Esophagus muscularis mucosa (tissue), 4 donors: ENCODE measurements at regions not wholly inside any gene's neighbourhood (a gene's known extent, or its start where the extent isn't known, plus 50 kb on each side); places are given as distances from the start of the nearest gene placed in this dataset.

Source experiments
- DNase-seq: peaks from one replicate; pipeline ENCODE4 v3.0.0-alpha.2; 2017; ENCODE audit errors: extremely low spot score
- H3K27ac ChIP-seq, 4 donors: fragments of 200-600 bp; sonication (generic); replicated peaks in 1 of 4; 1 replicate in 3 of 4; 2 replicates in 1 of 4; pipeline ENCODE4 v1.5.1; 2016 to 2019; ENCODE audit warnings: mild to moderate bottlenecking in 1 of 4
- H3K27me3 ChIP-seq, 4 donors: fragments of 200-600 bp; sonication (generic); one replicate each; pipeline versions ENCODE4 v1.5.1 to v1.6.0; 2016 to 2019
- H3K36me3 ChIP-seq, 4 donors: fragments of 200-600 bp; sonication (generic); one replicate each; pipeline ENCODE4 v1.5.1; 2016 to 2019
- H3K4me1 ChIP-seq, 4 donors: fragments of 200-600 bp; sonication (generic); one replicate each; pipeline ENCODE4 v1.5.1; 2016 to 2019
- H3K4me3 ChIP-seq, 4 donors: fragments of 200-600 bp; sonication (generic); 1 replicate in 2 of 4; 2 replicates in 2 of 4; pipeline ENCODE4 v1.5.1; 2016 to 2019; ENCODE audit warnings: mild to moderate bottlenecking in 4 of 4, moderate library complexity in 1 of 4
- H3K9me3 ChIP-seq, 4 donors: fragments of 200-600 bp; sonication (generic); 1 replicate in 3 of 4; 2 replicates in 1 of 4; pipeline ENCODE4 v1.5.1; 2016 to 2019
- CTCF ChIP-seq, 3 experiments: fragments of 200-600 bp in 2 of 3; fragments of 450-650 bp in 1 of 3; sonication (generic) in 2 of 3; IDR thresholded peaks; one replicate each; pipeline ENCODE4 v1.5.1; 2017 to 2019; ENCODE audit warnings: antibody characterized with exemption in 3 of 3, mild to moderate bottlenecking in 2 of 3, moderate library complexity in 1 of 3
- EP300 ChIP-seq: sonication (generic); formaldehyde crosslinking; IDR thresholded peaks from one replicate; pipeline ENCODE4 v1.6.1; 2017; ENCODE audit warnings: antibody characterized with exemption
- POLR2A ChIP-seq: fragments of 450-650 bp; IDR thresholded peaks from one replicate; pipeline ENCODE4 v1.6.1; 2017; ENCODE audit warnings: antibody characterized with exemption, moderate library complexity, mild to moderate bottlenecking, low read depth
- POLR2AphosphoS5 ChIP-seq, 2 donors: sonication (generic); formaldehyde crosslinking; IDR thresholded peaks; one replicate each; pipeline ENCODE4 v1.6.1; 2017; ENCODE audit warnings: antibody characterized with exemption in 2 of 2
- WGBS: methylation state at CpG from one replicate; pipeline ENCODE4 v1.1.5; 2018; 5-methylcytosine and 5-hydroxymethylcytosine counted together
- intact Hi-C: fragments of 100-400 bp; cut with DNase I; formaldehyde crosslinking; loops from one replicate; pipeline ENCODE4 v1.15.1; 2023

GRCh38 chr10:2943932-2944614 lies 123.3 kb upstream of the PFKP start:
- WGBS, result 81% methylated on average over 7 of the region's 7 CpGs

DNA sequence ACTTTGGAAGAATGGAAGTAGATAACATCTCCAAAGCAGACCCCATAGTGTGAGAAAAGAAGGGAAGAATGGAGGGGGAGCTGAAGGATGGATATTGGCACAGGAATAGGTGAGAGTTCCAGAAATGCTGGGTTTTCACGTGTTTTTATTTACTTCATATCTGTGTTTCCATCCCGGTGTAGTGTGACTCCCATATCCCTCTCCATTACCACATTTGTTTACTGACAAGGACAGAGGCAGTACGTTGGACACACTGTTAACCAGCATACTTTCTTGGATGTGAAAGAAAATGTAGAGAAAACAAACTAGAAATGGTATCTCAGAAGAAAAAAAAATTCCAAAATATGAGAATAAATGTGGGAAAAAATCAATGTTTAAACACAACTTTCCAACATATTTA lies 124.4 kb upstream of the PFKP start:
- H3K4me1 ChIP-seq, result no peaks in the 10 kb centered on the region
- H3K4me3 ChIP-seq, result no peak overlapping the region
- no peaks in the 10 kb centered on the region for H3K36me3 ChIP-seq
- WGBS, result 69% methylated on average over 3 of the region's 3 CpGs
- intact Hi-C loops, result no loop called here
- no peak overlapping the region for H3K27ac ChIP-seq
- peaks cover 0 to 36% (median 0%) of the 10 kb centered on the region in 4 donors for H3K27me3 ChIP-seq
- no peaks in the 10 kb centered on the region for H3K9me3 ChIP-seq
- TF ChIP-seq EP300, result no peak
- TF ChIP-seq POLR2A, result no peak
- no peak for TF ChIP-seq CTCF (IDR thresholded peaks at IDR 0.05)
- TF ChIP-seq POLR2AphosphoS5 (IDR thresholded peaks at IDR 0.05), result no peak
- no peak for DNase-seq

More at GRCh38 chr10:2943932-2944614, 123.3 kb upstream of the PFKP start:
- DNase-seq, result no peak
- Histone ChIP-seq H3K4me3 (no peak overlapping the region), H3K4me1 (no peaks in the 10 kb centered on the region), H3K36me3 (no peaks in the 10 kb centered on the region), H3K9me3 (no peaks in the 10 kb centered on the region), H3K27ac (no peak overlapping the region), H3K27me3 (peaks cover 0 to 28% (median 0%) of the 10 kb centered on the region in 4 donors)
- intact Hi-C loops, result no loop called here
- TF ChIP-seq POLR2AphosphoS5 (IDR thresholded peaks at IDR 0.05) (no peak), CTCF (IDR thresholded peaks at IDR 0.05) (no peak), EP300 (no peak), POLR2A (no peak)

DNA sequence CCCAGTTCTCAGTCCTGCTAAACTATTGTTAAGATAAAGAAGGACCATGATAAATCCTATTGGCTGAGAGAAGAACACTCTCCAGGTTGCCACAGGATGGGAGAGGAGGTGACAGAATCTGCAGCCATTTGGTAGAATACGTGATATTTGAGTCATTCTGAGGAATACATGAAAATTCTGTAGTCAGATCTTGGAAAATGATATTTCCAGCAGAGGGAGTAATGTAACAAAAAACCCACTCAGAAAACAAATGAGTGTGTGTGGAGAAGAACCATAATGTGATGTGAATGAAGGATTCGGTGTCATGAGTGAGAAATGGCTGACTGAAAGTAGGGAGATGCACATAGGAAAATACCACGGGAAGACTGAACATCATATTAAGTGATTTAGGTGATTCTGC lies 128.5 kb upstream of the PFKP start:
- no peak for TF ChIP-seq POLR2AphosphoS5 (IDR thresholded peaks at IDR 0.05)
- peak in 1 of 3 experiments; percentile 4 for TF ChIP-seq CTCF (IDR thresholded peaks at IDR 0.05)
- no peaks in the 10 kb centered on the region for H3K36me3 ChIP-seq
- WGBS, result 73% methylated on average over 3 of the region's 3 CpGs
- peaks cover 0 to 6% (median 4%) of the 10 kb centered on the region in 4 donors for H3K4me1 ChIP-seq
- H3K9me3 ChIP-seq, result no peaks in the 10 kb centered on the region
- intact Hi-C loops, result no loop called here
- H3K27me3 ChIP-seq, result peaks cover 0 to 50% (median 0%) of the 10 kb centered on the region in 4 donors
- no peak overlapping the region for H3K4me3 ChIP-seq
- no peak overlapping the region for H3K27ac ChIP-seq
- no peak for DNase-seq

- no peak overlapping the region for H3K27ac ChIP-seq
- TF ChIP-seq POLR2A (no peak), POLR2AphosphoS5 (IDR thresholded peaks at IDR 0.05) (no peak), CTCF (IDR thresholded peaks at IDR 0.05) (no peak), EP300 (no peak)
- H3K4me3 ChIP-seq, result no peak overlapping the region
- H3K27me3 ChIP-seq, result peaks cover 0 to 46% (median 0%) of the 10 kb centered on the region in 4 donors
- DNase-seq, result no peak
- H3K4me1 ChIP-seq, result peaks cover 0 to 6% (median 4%) of the 10 kb centered on the region in 4 donors
- intact Hi-C loops, result no loop called here
- H3K9me3 ChIP-seq, result no peaks in the 10 kb centered on the region
- WGBS, result 27% methylated on average over 6 of the region's 6 CpGs
- no peaks in the 10 kb centered on the region for H3K36me3 ChIP-seq
Observed at GRCh38 chr10:2936816-2937215, 130.5 kb upstream of the PFKP start.
